DOHH2 (cell line): ENCODE measurements at regions not wholly inside any gene's neighbourhood (a gene's known extent, or its start where the extent isn't known, plus 50 kb on each side); places are given as distances from the start of the nearest gene placed in this dataset.

Source experiments
- EZH2phosphoT487 ChIP-seq: fragments of 200-600 bp; sonication (generic); IDR thresholded peaks from 2 replicates; pipeline ENCODE4 v1.6.1; 2017; ENCODE audit warnings: borderline replicate concordance, mild to moderate bottlenecking, antibody characterized with exemption, low read length, moderate library complexity, mixed read lengths
- TF ChIP-seq, protein P1 (sequence below): fragments of 200-600 bp; sonication (generic); IDR thresholded peaks from one replicate; pipeline ENCODE4 v1.5.1; 2014; ENCODE audit warnings: antibody characterized with exemption, mild to moderate bottlenecking, low read depth, low read length; ENCODE audit not compliant: poor library complexity, severe bottlenecking

GRCh38 chr6:141401168-141401567 lies 731.6 kb upstream of the GJE1 start:
- TF ChIP-seq, protein P1, sequence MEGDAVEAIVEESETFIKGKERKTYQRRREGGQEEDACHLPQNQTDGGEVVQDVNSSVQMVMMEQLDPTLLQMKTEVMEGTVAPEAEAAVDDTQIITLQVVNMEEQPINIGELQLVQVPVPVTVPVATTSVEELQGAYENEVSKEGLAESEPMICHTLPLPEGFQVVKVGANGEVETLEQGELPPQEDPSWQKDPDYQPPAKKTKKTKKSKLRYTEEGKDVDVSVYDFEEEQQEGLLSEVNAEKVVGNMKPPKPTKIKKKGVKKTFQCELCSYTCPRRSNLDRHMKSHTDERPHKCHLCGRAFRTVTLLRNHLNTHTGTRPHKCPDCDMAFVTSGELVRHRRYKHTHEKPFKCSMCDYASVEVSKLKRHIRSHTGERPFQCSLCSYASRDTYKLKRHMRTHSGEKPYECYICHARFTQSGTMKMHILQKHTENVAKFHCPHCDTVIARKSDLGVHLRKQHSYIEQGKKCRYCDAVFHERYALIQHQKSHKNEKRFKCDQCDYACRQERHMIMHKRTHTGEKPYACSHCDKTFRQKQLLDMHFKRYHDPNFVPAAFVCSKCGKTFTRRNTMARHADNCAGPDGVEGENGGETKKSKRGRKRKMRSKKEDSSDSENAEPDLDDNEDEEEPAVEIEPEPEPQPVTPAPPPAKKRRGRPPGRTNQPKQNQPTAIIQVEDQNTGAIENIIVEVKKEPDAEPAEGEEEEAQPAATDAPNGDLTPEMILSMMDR = no peak
- TF ChIP-seq EZH2phosphoT487 = no peak
